ENCODE measurements at regions not wholly inside any gene's neighbourhood (a gene's known extent, or its start where the extent isn't known, plus 50 kb on each side); places are given as distances from the start of the nearest gene placed in this dataset.
"Not testable (repeated sequence)": the region's sequence is repeated elsewhere in the genome, so short reads cannot be mapped to it uniquely, and the experiment has no call there.

DNA sequence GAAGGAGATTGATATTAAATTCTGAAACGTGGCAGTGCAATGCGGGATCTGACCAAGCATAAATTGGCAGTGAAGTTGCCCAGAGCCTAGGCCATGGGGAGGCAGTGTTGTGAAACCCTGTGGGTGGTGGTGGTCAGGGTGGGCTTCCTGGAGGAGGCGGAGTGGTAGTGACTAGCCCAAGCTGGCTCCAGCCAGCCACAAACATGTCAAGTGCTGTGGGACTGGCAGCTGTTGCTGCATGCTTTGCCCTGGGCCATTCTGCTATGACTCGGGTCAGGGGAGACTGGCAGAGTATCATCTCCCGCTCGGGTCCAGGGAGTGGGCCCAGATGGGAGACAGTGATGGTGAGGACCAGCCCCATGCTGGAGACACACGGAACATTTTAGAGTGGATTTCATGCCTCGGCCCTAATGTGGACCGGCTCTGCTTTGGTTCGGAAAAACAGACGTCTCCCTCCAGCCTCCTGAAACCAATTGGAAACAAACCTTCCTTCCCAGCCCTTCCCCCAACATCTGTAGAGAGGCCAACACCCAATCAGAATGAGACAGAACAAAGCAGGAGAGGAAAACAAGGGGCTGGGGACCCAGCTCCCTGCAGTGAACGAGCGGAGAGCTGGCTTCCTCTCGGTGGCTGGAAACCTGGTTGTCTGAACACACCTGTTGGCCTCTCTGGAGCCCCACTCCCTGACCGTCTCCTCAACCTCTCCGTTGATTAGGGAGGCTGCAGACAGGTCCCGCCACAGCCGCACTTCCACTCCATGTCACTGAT lies 58.2 kb downstream of the TMEM270 start:
- no peaks in the 10 kb centered on the region for H3K9me3 ChIP-seq
- peaks cover 0 to 6% (median 0%) of the 10 kb centered on the region in 4 donors for H3K4me1 ChIP-seq
- 55 to 67% methylated on average over 17 to 18 of the region's 18 CpGs for WGBS, 2 donors
- H3K36me3 ChIP-seq: no peaks in the 10 kb centered on the region
- H3K4me3 ChIP-seq: no peak overlapping the region
- H3K27ac ChIP-seq: no peak overlapping the region
- TF ChIP-seq, protein P1, sequence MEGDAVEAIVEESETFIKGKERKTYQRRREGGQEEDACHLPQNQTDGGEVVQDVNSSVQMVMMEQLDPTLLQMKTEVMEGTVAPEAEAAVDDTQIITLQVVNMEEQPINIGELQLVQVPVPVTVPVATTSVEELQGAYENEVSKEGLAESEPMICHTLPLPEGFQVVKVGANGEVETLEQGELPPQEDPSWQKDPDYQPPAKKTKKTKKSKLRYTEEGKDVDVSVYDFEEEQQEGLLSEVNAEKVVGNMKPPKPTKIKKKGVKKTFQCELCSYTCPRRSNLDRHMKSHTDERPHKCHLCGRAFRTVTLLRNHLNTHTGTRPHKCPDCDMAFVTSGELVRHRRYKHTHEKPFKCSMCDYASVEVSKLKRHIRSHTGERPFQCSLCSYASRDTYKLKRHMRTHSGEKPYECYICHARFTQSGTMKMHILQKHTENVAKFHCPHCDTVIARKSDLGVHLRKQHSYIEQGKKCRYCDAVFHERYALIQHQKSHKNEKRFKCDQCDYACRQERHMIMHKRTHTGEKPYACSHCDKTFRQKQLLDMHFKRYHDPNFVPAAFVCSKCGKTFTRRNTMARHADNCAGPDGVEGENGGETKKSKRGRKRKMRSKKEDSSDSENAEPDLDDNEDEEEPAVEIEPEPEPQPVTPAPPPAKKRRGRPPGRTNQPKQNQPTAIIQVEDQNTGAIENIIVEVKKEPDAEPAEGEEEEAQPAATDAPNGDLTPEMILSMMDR (IDR thresholded peaks at IDR 0.05): no peak
- TF ChIP-seq POLR2A (IDR thresholded peaks at IDR 0.05) (no peak), EP300 (IDR thresholded peaks at IDR 0.05) (no peak)
- H3K27me3 ChIP-seq: no peaks in the 10 kb centered on the region
- no peak for DNase-seq (ENCODE audit: low spot score in 2 of 2)

DNA sequence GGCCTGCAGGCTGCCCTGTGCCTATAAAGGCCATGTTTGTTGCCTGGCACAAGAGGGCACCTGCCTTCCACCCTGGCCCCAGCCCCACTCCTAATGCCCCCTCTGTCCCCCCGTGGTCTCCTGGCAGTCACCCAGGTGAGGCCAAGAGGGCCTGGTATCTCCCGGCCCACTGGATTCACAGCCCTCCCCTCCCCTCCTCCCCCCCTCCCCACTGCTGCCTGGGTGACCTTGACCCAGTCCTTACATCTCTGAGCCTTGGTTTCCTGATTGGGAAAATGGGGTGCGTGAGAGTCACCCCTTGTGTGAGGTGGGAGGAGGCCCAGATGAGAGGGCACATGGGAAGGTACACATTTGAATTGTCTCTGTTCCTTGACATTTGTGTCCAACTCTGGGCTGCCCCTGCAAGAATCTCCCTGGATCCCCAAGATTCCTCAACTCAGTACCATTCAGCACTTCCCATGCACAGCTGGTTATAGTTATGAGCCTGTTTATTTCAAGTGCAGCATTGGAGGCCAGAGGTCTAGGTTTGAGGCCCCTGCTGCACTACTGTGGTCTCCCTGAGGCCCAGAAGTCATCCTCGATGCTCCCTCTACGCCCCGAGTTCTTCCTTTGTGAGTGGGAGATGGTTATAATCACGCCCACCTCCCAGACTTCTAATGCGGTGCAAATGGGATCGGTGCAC lies 58.9 kb downstream of the TMEM270 start:
- Histone ChIP-seq H3K4me1 (peaks cover 0 to 6% (median 0%) of the 10 kb centered on the region in 4 donors), H3K36me3 (no peaks in the 10 kb centered on the region), H3K4me3 (no peak overlapping the region), H3K27me3 (no peaks in the 10 kb centered on the region), H3K27ac (no peak overlapping the region), H3K9me3 (no peaks in the 10 kb centered on the region)
- TF ChIP-seq POLR2A (IDR thresholded peaks at IDR 0.05) (no peak), EP300 (IDR thresholded peaks at IDR 0.05) (no peak)
- TF ChIP-seq, protein P1 (IDR thresholded peaks at IDR 0.05): no peak
- 61 to 62% methylated on average over 9 of the region's 9 CpGs for WGBS, 2 donors
- no peak for DNase-seq (ENCODE audit: low spot score in 2 of 2)

GRCh38 chr7:73920406-73921134 lies 59.6 kb downstream of the TMEM270 start:
- DNase-seq (ENCODE audit: low spot score in 2 of 2): no peak

GRCh38 chr7:73921623-73922528 lies 60.9 kb downstream of the TMEM270 start:
- Histone ChIP-seq H3K4me3 (no peak overlapping the region), H3K36me3 (no peaks in the 10 kb centered on the region), H3K9me3 (peaks cover 0 to 11% (median 0%) of the 10 kb centered on the region in 4 donors), H3K27ac (no peak overlapping the region), H3K27me3 (no peaks in the 10 kb centered on the region), H3K4me1 (peaks cover 0 to 6% (median 0%) of the 10 kb centered on the region in 4 donors)
- WGBS, 2 donors: 68 to 76% methylated on average over 15 of the region's 15 CpGs
- no peak for DNase-seq (ENCODE audit: low spot score in 2 of 2)
- TF ChIP-seq EP300 (IDR thresholded peaks at IDR 0.05): no peak
- TF ChIP-seq, protein P1 (IDR thresholded peaks at IDR 0.05): no peak
- no peak for TF ChIP-seq POLR2A (IDR thresholded peaks at IDR 0.05)

More at GRCh38 chr7:73920406-73921134, 59.6 kb downstream of the TMEM270 start:
- H3K36me3 ChIP-seq: no peaks in the 10 kb centered on the region
- no peak overlapping the region for H3K4me3 ChIP-seq
- H3K27me3 ChIP-seq: no peaks in the 10 kb centered on the region
- H3K27ac ChIP-seq: no peak overlapping the region
- peaks cover 0 to 6% (median 0%) of the 10 kb centered on the region in 4 donors for H3K4me1 ChIP-seq
- no peaks in the 10 kb centered on the region for H3K9me3 ChIP-seq
- WGBS, 2 donors: 86% methylated on average over 22 of the region's 22 CpGs
- no peak for TF ChIP-seq POLR2A (IDR thresholded peaks at IDR 0.05)
- TF ChIP-seq, protein P1 (IDR thresholded peaks at IDR 0.05): no peak
- no peak for TF ChIP-seq EP300 (IDR thresholded peaks at IDR 0.05)

DNA sequence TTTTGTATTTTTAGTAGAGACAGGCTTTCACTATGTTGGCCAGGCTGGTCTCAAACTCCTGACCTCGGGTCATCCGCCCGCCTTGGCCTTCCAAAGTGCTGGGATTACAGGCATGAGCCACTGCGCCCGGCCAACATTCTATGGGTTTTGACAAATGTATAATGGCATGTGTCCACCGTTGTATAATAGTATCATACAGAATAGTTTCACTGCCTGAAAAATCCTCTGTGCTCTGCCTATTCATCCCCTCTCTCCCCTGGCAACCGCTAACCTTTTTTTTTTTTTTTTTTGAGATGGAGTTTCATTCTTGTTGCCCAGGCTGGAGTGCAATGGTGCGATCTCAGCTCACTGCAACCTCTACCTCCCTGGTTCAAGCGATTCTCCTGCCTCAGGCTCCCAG lies 67.7 kb downstream of the TMEM270 start:
- H3K27me3 ChIP-seq; H3K36me3 ChIP-seq; DNase-seq (ENCODE audit: low spot score in 2 of 2); H3K4me1 ChIP-seq; H3K4me3 ChIP-seq; H3K27ac ChIP-seq: not testable (repeated sequence)
- peaks cover 0 to 27% (median 0%) of the 10 kb centered on the region in 4 donors for H3K9me3 ChIP-seq
- 78 to 79% methylated on average over 9 of the region's 9 CpGs for WGBS, 2 donors

Measured in tibial nerve (tissue), 4 donors.